Esophagus mucosa (tissue), 1 donor: ENCODE measurements at regions not wholly inside any gene's neighbourhood (a gene's known extent, or its start where the extent isn't known, plus 50 kb on each side); places are given as distances from the start of the nearest gene placed in this dataset.
"Not testable (repeated sequence)": the region's sequence is repeated elsewhere in the genome, so short reads cannot be mapped to it uniquely, and the experiment has no call there.

ENCODE experiments used
- ATAC-seq: fragments of 200-7000 bp; cut with Tn5 transposase; one replicate; pipeline ENCODE4 v1.9.1; 2020
- donor health status: DM: yes; HTN: yes; CAD: no.

DNA sequence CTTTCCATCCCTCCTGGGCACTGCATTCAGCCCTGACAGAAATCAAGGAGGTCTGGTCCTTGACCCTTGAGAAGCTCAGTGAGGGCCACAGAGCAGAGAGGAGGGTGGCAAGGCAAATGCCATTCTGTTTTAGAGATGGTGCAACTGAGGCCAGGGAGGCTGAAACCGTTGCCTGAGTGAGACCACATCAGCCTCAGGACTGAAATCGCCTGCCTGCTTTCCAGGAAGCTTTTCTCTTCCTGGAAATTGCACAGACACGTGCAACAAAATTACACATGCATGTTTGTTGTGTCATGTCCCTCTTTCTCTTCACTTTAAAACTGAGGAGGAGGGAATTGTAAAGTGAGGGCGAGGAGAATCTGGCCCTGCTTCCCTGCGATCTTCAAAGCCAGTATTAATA, 113.7 kb upstream of the PDE10A start:
- no peak for ATAC-seq

DNA sequence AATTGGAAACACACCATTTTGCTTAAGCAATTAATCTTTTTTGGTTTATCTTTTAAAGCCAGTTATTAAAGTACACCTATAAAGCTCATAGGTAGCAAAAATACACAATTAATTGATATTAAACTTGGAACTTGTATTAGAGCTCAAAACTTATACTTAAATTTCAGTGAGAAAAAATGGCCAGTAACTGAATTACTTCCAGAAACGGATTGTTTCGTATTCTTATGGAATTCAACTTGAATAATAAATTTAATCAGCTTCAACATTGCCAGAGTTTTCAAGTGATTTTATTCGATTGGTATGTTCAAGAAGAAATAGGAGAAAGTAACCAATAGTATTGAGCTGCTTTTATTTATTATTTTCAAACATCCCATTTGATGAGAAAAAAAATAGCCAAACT, 112.7 kb upstream of the PDE10A start:
- no peak for ATAC-seq

DNA sequence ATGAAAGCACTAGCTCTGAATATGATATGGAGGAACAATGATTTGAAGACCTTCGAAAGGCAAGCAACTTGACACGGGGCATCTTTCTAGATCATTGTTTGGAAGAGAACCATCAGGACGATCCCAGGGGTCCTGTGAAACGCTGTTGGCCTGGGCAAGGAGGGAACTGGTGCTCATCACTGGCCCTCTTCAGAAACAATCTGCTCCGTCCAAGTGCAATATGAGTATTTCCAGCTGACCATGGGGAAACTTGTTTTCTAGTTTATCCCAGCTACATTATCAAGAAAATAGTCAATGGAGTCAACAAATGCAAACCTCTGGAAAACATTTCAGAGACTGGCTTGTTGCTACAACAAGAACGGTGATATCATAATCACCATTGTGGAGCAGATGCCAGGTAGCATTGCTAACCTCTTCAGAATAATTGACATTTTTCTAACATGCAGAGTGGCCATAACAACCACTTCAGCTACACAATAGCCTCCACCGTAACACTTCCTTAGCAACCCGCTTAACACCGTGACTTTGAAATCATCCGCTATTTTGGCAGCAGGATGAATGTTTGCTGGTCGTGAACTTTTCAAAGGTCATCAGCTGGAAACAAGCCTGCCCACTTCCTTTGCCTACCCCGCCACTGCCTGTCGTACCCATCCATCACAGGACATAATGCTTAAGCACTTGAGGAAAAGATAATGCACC, 112.0 kb upstream of the PDE10A start:
- ATAC-seq = peak; percentile 51

DNA sequence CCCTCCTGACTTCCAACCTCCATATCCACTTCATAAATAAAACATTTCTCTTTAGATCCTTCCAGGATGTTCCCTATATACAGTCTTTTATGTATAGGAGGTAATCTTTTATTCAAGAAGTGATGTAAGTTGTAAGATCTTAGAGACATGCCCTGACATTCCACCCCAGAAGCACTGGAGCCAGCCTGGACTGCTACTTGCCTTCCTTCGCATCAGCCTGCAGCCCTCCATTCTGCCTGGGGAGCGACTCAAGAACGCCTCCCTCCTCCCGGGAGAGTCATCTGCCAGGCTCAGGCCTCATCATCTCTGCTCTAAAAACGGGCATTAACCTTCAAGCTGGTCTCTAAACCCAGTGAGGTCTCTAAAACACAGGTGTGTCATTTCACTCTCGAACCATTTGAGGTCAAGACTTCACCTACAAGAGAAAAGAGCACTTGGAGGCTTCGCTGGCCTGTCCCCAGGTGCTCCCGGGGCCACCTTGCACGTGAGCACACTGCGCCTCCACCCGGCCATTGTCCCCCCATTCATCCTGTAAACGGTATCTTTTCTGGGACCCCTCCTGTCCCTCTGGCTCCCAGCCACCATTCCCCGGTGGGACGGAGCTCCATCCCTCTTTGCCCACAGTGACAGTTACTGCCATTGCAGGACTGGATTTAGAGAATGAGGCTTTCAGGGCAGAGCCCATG, 107.5 kb upstream of the PDE10A start:
- ATAC-seq = no peak

DNA sequence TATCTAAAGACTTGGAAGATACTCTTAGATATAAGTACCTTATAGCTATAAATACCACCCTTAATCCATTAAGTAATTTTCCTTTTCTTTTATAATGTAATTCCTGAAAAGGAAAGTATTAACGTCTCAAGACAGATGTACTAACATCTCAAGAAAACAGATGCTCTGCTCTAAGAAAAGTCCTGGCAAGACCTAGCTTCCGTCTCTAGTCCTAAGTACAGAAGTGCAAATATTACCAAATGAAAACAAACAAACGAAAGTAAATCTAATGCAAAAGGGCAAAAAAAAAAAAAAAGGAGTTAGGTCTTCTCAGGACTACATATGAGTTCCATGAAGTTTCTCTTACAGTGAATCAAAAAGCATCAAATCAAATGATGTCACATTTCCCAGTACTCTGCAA, 106.8 kb upstream of the PDE10A start:
- ATAC-seq = no peak

DNA sequence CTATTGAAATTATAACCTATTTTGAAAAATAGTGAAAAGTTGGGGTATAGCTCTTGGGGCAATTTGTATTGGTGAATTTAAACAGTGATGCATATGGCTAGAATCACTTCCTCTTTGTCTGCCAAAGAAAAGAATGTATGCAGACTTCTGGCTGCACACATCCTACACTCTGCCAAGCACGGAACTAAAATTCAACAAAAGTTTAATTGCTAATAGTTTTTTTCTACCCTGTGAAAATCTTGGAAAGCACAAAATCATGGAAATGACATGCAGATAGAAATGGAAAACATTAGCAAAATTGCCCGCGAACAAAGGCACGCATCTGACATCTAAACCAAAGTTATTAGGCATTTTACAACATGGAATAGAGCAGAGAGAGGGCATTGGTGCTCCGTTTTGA, 106.4 kb upstream of the PDE10A start:
- ATAC-seq = no peak

DNA sequence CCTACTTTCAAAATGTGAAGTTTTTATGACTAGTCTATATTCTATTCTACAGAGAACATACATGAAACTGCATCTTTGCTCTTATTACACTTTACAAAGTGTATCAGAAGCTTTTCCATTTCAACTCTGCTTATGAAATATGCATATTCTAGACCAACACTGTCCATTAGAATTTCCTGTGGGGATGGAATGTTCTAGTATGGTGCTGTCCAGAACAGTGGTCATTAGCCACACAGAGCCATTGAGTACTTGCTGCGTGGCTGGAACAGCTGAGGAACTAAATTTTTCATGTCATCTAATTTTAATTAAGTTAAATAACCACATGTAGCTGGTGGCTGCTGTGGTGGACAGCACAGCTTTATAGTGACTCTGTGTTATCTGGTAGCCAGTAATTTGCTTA, 105.9 kb upstream of the PDE10A start:
- ATAC-seq = no peak

DNA sequence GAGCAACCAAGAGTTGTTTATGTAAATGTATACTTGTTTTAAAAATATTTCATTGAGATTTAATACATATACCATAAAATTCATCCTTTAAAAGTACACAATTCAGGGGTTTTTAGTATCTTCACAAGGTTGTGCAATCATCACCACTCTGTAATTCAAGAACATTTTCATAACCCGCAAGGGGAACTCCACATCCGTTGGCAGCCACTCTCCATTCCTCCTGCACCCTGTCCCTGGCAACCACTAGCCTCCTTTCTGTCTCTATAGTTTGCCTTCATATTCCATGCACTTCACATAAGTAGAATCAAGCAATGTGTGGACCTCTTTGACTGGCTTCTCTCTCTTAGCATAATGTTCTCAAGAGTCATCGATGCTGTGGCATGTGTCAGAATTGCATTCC, 104.2 kb upstream of the PDE10A start:
- no peak for ATAC-seq

DNA sequence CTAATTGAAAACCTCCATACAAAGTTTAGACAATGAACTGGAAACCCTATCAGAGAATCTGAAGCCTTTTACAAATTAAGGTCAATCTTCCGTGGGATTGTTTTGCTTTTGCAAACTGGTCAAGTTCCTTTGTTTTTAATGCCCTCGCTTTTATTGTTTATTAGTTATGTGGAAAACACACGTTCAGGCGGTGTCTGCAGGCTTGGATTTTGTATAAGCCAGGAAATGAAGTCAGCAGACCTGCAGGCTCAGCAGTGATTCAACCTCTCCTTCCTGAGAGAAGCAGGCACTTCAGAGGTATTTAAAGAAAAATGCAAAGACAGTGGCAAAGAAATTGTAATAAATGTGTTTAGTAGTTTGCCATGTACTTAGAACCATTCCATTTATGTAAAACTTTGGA, 103.4 kb upstream of the PDE10A start:
- no peak for ATAC-seq

DNA sequence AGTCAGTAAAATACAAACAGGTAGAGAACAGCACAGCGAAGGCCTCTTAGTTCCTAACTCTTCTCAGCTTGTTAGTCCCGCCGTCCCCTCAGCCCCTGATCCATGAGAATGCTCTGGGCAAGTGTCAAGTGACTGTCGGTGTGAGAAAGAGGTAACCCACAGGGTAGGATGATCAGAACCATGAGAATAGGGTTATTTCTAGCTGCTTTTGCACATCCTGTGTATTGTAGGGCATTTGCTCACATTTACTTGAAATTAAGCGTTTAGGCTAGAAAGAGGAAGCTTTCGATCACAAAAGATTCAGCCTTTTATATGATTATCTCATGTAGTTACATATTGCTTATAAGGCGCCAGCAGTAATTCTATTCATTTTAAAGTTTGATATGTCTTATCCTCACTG, 103.0 kb upstream of the PDE10A start:
- no peak for ATAC-seq

DNA sequence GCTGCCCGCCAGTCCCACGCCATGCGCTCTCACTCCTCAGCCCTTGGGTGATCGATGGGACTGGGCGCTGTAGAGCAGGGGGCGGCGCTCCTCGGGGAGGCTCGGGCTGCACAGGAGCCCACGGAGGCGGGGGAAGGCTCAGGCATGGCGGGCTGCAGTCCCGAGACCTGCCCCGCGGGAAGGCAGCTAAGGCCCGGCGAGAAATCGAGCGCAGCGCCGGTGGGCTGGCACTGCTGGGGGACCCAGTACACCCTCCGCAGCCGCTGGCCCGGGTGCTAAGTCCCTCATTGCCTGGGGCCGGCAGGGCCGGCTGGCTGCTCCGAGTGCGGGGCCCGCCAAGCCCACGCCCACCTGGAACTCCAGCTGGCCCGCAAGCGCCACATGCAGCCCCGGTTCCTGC, 102.2 kb upstream of the PDE10A start:
- not testable (repeated sequence) for ATAC-seq

DNA sequence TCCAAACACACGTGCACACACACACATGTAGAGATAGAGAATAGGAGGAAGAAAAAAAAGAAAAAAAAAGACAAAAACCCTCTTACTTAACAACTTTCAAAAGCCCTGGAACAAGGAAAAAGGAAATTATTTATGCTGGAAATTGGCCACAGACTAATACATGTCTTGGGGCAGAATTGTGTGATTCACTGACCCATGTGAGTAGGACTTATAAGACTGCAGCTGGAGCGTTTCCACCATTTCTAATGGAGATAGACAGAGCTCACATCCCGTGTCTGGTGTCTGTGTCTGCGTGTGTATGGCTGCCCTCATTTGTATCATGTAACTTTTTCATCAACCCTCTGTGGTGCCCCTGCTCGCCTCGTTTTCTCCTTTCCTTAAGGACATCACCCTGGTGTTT, 99.8 kb upstream of the PDE10A start:
- ATAC-seq = no peak

DNA sequence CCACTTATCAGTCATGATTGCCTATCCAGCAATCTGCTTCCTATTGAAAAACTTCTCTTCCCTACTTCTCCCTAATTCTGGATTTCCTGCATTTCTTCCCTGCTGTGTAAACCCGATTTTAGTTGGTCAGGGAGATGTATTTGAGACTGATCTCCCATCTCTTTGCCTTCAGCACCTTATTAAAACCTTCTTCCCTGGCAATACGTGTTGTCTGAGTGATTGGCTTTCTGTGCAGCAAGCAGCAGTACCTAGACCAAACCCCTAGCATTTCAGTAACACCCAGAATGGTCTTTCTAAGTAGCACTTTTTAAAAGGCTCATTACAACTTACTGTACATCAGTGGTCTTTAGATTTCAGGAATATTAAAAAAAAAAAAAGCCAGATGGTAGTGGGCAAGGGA, 99.1 kb upstream of the PDE10A start:
- no peak for ATAC-seq

DNA sequence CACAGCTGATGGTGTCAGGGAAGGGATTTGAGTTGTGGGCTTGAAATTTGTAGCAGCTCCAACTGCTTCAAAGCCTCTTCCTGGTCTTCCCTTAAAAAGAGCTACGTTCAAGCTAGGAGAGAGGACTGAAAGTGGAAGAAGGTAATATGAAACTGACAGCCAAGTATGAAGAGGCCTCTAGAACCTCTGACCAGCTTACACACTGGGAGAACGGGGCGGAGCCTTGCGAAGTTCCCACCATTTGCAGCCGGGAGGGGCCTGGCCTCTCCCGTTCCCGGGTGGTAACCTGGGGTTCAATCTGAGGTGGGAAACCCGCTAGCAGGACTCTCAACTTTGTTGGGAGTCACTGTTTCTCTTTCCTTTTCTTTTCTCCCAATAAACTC, 97.8 kb upstream of the PDE10A start:
- no peak for ATAC-seq

DNA sequence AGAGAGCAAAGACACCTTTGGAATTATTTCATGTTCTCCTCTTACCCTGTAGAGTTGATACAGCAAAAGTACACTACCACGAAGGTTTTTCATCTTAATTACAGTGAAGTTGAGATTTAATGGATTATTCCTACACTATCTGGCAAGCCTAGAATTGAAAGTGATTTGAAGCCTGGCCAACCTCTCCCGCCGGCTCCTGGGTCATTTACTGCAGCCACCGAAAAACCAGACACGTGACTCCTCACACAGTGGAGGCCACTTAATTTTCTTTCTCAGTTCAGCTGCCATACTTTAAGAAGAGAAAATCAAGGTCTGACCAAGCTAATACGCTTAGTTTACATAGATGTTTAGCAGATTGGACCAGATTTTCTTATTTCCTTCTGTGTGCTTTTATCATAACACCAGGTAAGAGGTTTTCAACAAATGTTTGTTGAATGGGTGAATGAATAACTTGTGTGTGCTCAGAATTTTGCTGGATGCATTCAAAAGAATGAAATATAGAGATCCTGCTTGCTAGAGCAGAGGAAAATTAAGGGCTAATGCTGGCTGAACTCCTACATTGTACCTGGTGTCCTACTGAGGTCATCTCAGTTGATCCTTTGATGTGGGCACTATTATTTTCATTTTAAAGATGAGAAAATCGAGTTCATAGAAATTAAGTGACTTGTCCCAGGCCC, 97.2 kb upstream of the PDE10A start:
- ATAC-seq = no peak

DNA sequence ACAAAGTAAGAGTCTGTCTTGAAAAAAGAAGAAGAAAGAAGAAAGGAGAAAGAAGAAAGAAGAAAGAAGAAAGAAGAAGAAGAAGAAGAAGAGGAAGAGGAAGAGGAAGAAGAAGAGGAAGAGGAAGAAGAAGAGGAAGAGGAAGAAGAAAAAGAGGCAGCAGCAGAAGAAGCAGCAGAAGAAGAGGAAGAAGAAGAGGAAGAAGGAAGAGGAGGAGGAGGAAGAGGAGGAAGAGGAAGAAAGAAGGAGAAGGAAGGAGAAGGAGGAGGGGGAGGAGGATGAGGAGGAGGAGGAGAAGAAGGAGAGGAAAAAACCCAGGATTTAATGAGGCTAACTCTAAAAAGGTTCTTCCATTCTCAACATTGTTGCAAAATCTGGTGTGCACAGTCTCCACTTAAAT, 95.4 kb upstream of the PDE10A start:
- ATAC-seq = no peak

DNA sequence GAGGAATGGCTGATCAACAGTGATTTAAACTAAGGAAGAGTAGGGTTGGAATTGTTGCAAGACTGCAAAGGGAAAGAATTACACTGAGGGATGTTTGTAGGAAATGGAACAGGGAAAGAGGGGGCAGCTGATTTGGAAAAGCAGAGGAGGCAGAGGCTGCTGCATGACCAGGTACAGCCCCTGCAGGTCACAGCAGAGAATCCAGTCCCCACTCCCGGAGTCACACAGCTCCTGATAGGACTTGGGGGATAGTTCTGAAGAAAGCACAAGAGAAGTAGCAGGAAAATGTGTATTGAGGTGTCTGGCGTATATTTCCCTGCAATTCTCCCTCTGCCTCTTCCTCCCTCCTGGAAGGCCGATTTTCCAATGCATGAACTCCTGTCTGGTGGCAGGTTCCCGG, 92.5 kb upstream of the PDE10A start:
- ATAC-seq = no peak

DNA sequence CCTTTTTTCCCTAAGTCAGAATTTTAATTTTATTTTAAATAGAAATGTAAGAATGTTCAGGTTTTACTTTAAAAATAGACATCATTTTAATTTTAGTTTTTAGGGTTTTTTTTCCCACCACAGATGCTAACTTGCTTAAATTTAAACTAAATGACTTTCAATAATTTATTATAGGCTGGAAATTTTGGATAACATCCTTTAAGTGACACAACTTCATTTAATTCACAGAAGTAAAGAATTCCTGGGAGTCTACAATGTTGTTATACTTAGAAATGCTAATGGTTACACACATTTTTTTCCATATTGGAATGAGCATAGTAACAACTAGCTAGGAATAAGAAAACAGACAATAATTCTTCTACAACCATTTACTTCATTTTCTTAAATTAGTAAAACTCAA, 90.5 kb upstream of the PDE10A start:
- no peak for ATAC-seq

DNA sequence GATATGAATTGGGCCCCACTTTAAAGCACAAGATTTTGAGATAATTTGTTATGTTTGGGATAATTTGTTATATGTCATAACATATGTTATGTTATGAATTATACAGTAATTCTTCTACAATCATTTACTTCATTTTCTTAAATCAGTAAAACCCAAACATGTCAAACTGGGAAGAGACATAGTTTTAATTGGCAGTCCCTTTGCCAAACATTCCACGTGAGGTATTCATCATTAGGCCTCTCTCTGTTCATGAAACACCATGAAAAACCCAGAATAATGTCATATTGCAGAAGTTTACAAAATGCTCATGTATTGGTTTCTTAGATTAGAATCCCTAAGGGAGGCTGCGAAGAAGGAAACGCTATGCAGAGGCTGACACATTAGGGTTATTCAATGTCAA, 89.4 kb upstream of the PDE10A start:
- no peak for ATAC-seq

DNA sequence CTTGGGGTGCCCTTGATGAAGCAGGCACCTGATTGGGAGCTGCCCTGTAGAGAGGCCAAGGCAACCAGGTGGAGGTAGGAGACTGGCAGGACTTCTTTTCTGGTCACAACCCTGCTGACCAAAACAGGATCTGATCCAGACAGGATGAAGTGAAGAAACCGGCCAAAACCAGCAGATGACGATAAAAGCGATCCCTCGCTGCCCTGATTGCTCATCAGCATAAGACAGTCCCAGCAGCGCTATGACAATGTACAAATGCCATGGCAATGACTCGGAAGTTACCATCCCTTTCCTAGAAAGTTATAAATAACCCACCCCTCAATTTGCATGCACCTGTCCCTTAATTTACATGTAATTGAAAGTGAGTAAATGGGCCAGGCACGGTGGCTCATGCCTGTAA, 88.4 kb upstream of the PDE10A start:
- no peak for ATAC-seq

DNA sequence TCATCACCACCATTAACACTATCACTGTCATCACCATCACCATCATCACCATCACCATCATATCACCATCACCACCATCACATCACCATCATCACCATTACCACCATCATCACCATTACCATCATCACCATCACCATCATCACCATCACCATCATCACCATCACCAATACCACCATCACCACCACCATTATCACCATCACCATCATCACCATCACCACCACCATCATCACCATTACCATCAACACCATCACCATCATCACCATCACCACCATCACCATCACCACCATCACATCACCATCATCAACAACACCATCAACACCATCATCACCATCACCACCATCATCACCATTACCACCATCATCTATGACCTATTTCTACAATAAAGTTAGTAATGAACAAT, 86.1 kb upstream of the PDE10A start:
- no peak for ATAC-seq

DNA sequence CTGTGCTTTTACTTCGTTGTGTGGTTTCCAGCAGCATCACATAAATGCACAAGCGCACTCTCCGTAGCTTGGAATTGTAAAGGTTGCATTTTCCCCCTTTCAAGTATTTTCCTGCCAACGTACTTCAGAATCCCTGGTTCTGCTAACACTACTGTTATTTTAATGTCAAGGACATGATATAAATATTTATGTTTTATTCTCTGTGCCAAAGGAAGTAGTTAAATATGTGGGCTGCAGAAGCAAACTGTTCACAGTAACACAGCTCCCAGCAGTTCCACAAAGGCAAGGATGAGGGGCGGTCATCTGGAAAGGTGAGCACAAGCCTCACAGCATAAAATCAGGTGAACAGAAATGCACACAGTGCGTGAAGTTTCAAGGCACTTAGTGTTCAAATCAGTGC, 85.3 kb upstream of the PDE10A start:
- no peak for ATAC-seq

DNA sequence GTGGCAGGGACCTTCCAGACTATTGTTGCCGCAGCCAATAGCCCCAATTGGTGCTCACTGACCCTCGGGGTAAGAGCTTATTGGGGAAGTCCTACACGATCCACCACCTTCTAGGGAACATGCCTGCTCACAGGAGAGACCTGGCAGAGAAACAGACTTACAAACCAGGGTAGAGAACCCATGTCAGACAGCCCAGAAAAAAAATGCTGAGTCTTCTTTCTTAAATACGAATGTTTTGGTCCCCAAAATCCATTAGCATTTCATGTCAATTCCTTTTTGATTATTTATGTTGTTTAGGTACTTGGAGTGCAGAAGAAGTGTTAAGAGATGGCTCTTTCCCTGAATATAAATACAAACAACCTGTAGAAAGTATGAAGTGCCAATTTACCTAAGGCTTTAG, 84.9 kb upstream of the PDE10A start:
- ATAC-seq = no peak

DNA sequence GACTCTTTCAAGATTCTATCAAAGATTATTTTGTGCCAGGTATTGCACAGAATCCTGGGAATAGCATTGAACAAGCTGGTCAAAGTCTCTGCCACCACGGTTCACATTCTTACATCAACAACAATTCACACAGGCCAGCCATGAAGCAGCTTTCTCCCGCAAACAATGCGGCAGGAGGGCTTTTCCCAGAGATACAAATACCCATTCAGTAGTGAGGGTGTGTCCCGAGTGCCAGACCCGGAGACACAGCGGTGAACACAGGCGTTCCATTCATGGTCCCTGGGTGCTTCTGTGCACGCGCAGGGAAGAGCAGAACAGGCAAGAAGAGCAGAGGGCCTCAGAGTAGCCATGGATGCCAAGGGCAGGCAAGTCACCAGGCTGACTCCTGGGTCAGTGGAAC, 83.3 kb upstream of the PDE10A start:
- ATAC-seq = no peak
